Gastrocnemius medialis (tissue), 4 donors: ENCODE measurements at regions not wholly inside any gene's neighbourhood (a gene's known extent, or its start where the extent isn't known, plus 50 kb on each side); places are given as distances from the start of the nearest gene placed in this dataset.

Source experiments
- ATAC-seq, 2 donors: fragments of 150-250 bp; one replicate each; pipeline ENCODE4 v1.9.1; 2016
- DNase-seq, 2 donors: peaks; one replicate each; pipeline ENCODE4 v3.0.0-alpha.2; 2019
- H3K27ac ChIP-seq, 4 donors: fragments of 200-600 bp; sonication (generic); 1 replicate in 1 of 4; 2 replicates in 3 of 4; pipeline ENCODE4 v1.5.1; 2016 to 2018; ENCODE audit warnings: mild to moderate bottlenecking in 2 of 4, moderate library complexity in 1 of 4
- H3K27me3 ChIP-seq, 3 donors: fragments of 200-600 bp; sonication (generic) in 2 of 3; 1 replicate in 1 of 3; 2 replicates in 2 of 3; pipeline versions ENCODE4 v1.5.1 to v1.6.0; 2016 to 2019; ENCODE audit warnings: mild to moderate bottlenecking in 1 of 3, moderate library complexity in 1 of 3
- H3K36me3 ChIP-seq, 2 donors: fragments of 200-600 bp; sonication (generic) in 1 of 2; one replicate each; pipeline ENCODE4 v1.5.1; 2017 to 2018
- H3K4me1 ChIP-seq, 2 donors: fragments of 200-600 bp; sonication (generic) in 1 of 2; one replicate each; pipeline ENCODE4 v1.5.1; 2016 to 2017; ENCODE audit warnings: mild to moderate bottlenecking in 2 of 2
- H3K4me3 ChIP-seq, 4 donors: fragments of 200-600 bp; sonication (generic) in 3 of 4; 1 replicate in 1 of 4; 2 replicates in 3 of 4; pipeline ENCODE4 v1.5.1; 2016 to 2019; ENCODE audit warnings: mild to moderate bottlenecking in 2 of 4
- H3K9me3 ChIP-seq, 3 donors: fragments of 200-600 bp; sonication (generic) in 2 of 3; 1 replicate in 1 of 3; 2 replicates in 2 of 3; pipeline ENCODE4 v1.5.1; 2016 to 2019
- CTCF ChIP-seq, 5 experiments: fragments of 450-650 bp in 3 of 5; fragments of 200-600 bp in 2 of 5; sonication (generic) in 2 of 5; IDR thresholded peaks in 4 of 5; conservative IDR thresholded peaks in 1 of 5; 1 replicate in 4 of 5; 2 replicates in 1 of 5; pipeline ENCODE4 v1.5.1; 2016 to 2019; ENCODE audit warnings: antibody characterized with exemption in 5 of 5, mild to moderate bottlenecking in 3 of 5, moderate library complexity in 3 of 5
- POLR2A ChIP-seq, 2 donors: fragments of 450-650 bp; IDR thresholded peaks; one replicate each; pipeline ENCODE4 v1.6.1; 2017; ENCODE audit warnings: antibody characterized with exemption in 2 of 2, mild to moderate bottlenecking in 2 of 2, moderate library complexity in 2 of 2
- in situ Hi-C, 4 donors: fragments of 200-750 bp; cut with MboI; loops; one replicate each; pipeline versions ENCODE4 v1.15.0 to v1.8.0; 2017; ENCODE audit warnings: low sequenced_read_pairs in 4 of 4
- intact Hi-C: fragments of 100-400 bp; cut with DNase I; formaldehyde crosslinking; loops from one replicate; pipeline ENCODE4 v1.15.1; 2023; ENCODE audit warnings: low total_unique reads

DNA sequence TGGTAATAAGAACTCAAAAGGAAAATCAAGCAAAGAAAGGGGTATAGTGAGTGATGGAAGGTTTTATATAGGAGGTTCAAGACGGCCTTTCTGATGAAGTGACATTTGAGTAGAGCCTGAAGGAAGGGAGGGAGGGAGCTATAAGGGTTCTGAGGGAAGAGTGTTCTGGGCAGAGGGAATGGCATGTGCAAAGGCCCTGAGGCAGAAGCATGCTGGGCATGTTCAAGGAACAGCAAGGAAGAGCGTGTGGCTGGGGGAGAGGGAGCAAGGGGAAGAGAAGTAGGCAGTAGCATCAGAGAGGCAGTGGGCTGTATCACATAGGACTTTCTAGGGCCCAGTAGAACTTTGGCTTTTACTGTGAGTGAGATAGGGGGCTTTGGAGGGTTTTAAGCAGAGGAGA, 108.9 kb upstream of the NAV2 start:
- Histone ChIP-seq H3K36me3 (no peaks in the 10 kb centered on the region), H3K9me3 (no peaks in the 10 kb centered on the region), H3K4me3 (no peak overlapping the region), H3K27ac (no peak overlapping the region), H3K4me1 (peaks cover 7 to 17% of the 10 kb centered on the region in 2 donors), H3K27me3 (no peaks in the 10 kb centered on the region)
- intact Hi-C loops, result no loop called here
- DNase-seq (no peak), ATAC-seq (no peak)
- in situ Hi-C loops, result no loop called here
- no peak for TF ChIP-seq CTCF (IDR thresholded peaks at IDR 0.05 in 4 of 5, conservative IDR thresholded peaks at IDR 0.05 in 1 of 5)
- no peak for TF ChIP-seq POLR2A (IDR thresholded peaks at IDR 0.05)

- TF ChIP-seq CTCF (IDR thresholded peaks at IDR 0.05 in 4 of 5, conservative IDR thresholded peaks at IDR 0.05 in 1 of 5), result no peak
- TF ChIP-seq POLR2A (IDR thresholded peaks at IDR 0.05), result no peak
- no peak for DNase-seq
- intact Hi-C loops (no loop called here), in situ Hi-C loops (no loop called here)
- no peak for ATAC-seq
- Histone ChIP-seq H3K27me3 (no peaks in the 10 kb centered on the region), H3K4me1 (peaks cover 7 to 17% of the 10 kb centered on the region in 2 donors), H3K27ac (no peak overlapping the region), H3K9me3 (no peaks in the 10 kb centered on the region), H3K36me3 (no peaks in the 10 kb centered on the region), H3K4me3 (no peak overlapping the region)
Observed at GRCh38 chr11:19602891-19603290, 109.7 kb upstream of the NAV2 start.

DNA sequence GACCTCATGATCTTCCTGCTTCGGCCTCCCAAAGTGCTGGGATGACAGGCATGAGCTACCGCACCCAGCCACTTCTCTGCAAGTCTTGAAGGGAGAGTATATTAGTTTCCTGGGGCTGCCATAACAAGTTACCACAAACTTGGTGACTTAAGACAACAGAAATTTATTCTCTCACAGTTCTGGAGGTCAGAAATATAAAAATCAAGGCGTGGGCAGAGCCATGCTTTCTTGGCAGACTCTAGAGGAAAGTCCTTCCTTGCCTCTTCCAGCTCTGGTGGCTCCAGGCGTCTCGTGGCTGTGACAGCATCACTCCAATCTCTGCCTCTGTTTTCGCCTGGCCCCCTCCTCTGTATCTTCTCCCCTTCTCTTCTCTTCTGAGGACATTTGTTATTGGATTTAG, 110.2 kb upstream of the NAV2 start:
- H3K4me3 ChIP-seq, result no peak overlapping the region
- no peak for ATAC-seq
- in situ Hi-C loops, result no loop called here
- TF ChIP-seq POLR2A (IDR thresholded peaks at IDR 0.05) (no peak), CTCF (IDR thresholded peaks at IDR 0.05 in 4 of 5, conservative IDR thresholded peaks at IDR 0.05 in 1 of 5) (no peak)
- H3K36me3 ChIP-seq, result no peaks in the 10 kb centered on the region
- no peak overlapping the region for H3K27ac ChIP-seq
- DNase-seq, result no peak
- H3K9me3 ChIP-seq, result no peaks in the 10 kb centered on the region
- H3K4me1 ChIP-seq, result peaks cover 7 to 17% of the 10 kb centered on the region in 2 donors
- H3K27me3 ChIP-seq, result no peaks in the 10 kb centered on the region
- intact Hi-C loops, result no loop called here

DNA sequence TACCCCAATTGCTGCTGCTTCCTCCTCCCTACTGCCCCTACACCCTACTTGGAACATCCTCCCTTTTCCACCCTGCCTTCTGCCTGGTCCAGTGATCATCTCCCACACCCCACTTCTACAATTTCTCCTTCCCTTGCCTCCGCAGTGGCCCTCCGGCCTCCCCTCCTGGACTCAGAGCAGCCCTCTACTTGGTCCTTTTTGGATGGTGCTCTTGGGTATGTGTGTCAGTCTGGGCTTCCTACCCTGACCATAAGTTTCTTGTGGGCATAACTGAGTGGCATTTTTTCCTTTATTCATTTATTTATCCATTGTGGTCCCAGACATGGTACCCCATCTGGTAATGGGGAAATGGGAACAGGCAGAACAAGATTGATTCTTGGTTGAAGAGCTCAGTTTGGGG, 111.4 kb upstream of the NAV2 start:
- in situ Hi-C loops, result no loop called here
- DNase-seq, result no peak
- Histone ChIP-seq H3K4me1 (peaks cover 7 to 10% of the 10 kb centered on the region in 2 donors), H3K36me3 (no peaks in the 10 kb centered on the region), H3K27ac (no peak overlapping the region), H3K4me3 (no peak overlapping the region), H3K27me3 (no peaks in the 10 kb centered on the region), H3K9me3 (no peaks in the 10 kb centered on the region)
- intact Hi-C loops, result no loop called here
- ATAC-seq, result no peak
- TF ChIP-seq CTCF (IDR thresholded peaks at IDR 0.05 in 4 of 5, conservative IDR thresholded peaks at IDR 0.05 in 1 of 5), result no peak
- TF ChIP-seq POLR2A (IDR thresholded peaks at IDR 0.05), result no peak

- Histone ChIP-seq H3K9me3 (no peaks in the 10 kb centered on the region), H3K36me3 (no peaks in the 10 kb centered on the region), H3K27me3 (no peaks in the 10 kb centered on the region), H3K4me3 (no peak overlapping the region), H3K4me1 (no peaks in the 10 kb centered on the region), H3K27ac (no peak overlapping the region)
- ATAC-seq (no peak), DNase-seq (no peak)
- intact Hi-C loops (no loop called here), in situ Hi-C loops (no loop called here)
- no peak for TF ChIP-seq CTCF (IDR thresholded peaks at IDR 0.05 in 4 of 5, conservative IDR thresholded peaks at IDR 0.05 in 1 of 5)
Observed at GRCh38 chr11:19599681-19600080, 113.0 kb upstream of the NAV2 start.
